Left lung (tissue), 4 donors: ENCODE measurements at regions not wholly inside any gene's neighbourhood (a gene's known extent, or its start where the extent isn't known, plus 50 kb on each side); places are given as distances from the start of the nearest gene placed in this dataset.

ENCODE experiments used
- ATAC-seq: fragments of 200-7000 bp; cut with Tn5 transposase; one replicate; pipeline ENCODE4 v1.9.1; 2020; ENCODE audit warnings: moderate library complexity
- DNase-seq, 4 donors: peaks; one replicate each; pipeline ENCODE4 v3.0.0-alpha.2; 2013 to 2020
- H3K27ac ChIP-seq, 2 donors: fragments of 200-600 bp; sonication (generic) in 1 of 2; one replicate each; pipeline versions ENCODE4 v1.5.0 to v1.8.0; 2020 to 2021
- H3K27me3 ChIP-seq, 2 donors: fragments of 200-600 bp; sonication (generic) in 1 of 2; one replicate each; pipeline versions ENCODE4 v1.5.0 to v1.8.0; 2020 to 2021
- H3K36me3 ChIP-seq, 2 donors: fragments of 200-600 bp; sonication (generic) in 1 of 2; one replicate each; pipeline versions ENCODE4 v1.5.0 to v1.8.0; 2020 to 2021
- H3K4me1 ChIP-seq, 2 donors: fragments of 200-600 bp; one replicate each; pipeline ENCODE4 v1.8.0; 2021
- H3K4me3 ChIP-seq, 2 donors: fragments of 200-600 bp; sonication (generic) in 1 of 2; one replicate each; pipeline versions ENCODE4 v1.5.0 to v1.8.0; 2020 to 2021; ENCODE audit warnings: mild to moderate bottlenecking in 1 of 2
- H3K9me3 ChIP-seq, 2 donors: fragments of 200-600 bp; sonication (generic) in 1 of 2; one replicate each; pipeline versions ENCODE4 v1.5.0 to v1.8.0; 2020 to 2021
- intact Hi-C, 2 donors: fragments of 100-400 bp; cut with DNase I; formaldehyde crosslinking; loops; one replicate each; pipeline versions ENCODE4 v1.11.2 to v1.14.2; 2022
- TF ChIP-seq, protein P1 (sequence below), 2 donors: fragments of 200-600 bp; sonication (generic) in 1 of 2; IDR thresholded peaks; one replicate each; pipeline versions ENCODE4 v1.5.0 to v1.8.0; 2021; ENCODE audit warnings: antibody characterized with exemption in 2 of 2
- donor health status: DM: no; HTN: yes; CAD: no.
- donor health status: DM: no; HTN: no; CAD: no.

DNA sequence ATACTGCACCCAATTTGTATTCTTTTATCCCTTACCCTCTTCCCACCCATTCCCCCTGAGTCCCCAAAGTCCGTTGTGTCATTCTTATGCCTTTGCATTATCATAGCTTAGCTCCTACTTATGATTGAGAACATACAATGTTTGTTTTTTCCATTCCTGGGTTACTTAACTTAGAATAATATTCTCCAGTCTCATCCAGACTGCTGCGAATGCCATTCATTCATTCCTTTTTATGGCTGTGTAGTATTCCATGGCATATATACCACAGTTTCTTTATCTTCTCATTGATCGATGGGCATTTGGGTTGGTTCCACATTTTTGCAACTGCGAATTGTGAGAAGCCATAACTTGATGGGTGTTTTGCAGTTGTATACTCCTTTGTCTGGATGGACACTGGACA is 62.8 kb downstream of the FHIP1A start:
- TF ChIP-seq, protein P1, sequence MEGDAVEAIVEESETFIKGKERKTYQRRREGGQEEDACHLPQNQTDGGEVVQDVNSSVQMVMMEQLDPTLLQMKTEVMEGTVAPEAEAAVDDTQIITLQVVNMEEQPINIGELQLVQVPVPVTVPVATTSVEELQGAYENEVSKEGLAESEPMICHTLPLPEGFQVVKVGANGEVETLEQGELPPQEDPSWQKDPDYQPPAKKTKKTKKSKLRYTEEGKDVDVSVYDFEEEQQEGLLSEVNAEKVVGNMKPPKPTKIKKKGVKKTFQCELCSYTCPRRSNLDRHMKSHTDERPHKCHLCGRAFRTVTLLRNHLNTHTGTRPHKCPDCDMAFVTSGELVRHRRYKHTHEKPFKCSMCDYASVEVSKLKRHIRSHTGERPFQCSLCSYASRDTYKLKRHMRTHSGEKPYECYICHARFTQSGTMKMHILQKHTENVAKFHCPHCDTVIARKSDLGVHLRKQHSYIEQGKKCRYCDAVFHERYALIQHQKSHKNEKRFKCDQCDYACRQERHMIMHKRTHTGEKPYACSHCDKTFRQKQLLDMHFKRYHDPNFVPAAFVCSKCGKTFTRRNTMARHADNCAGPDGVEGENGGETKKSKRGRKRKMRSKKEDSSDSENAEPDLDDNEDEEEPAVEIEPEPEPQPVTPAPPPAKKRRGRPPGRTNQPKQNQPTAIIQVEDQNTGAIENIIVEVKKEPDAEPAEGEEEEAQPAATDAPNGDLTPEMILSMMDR (IDR thresholded peaks at IDR 0.05) = no peak
- DNase-seq (no peak), ATAC-seq (no peak)
- Histone ChIP-seq H3K4me1 (no peaks in the 10 kb centered on the region), H3K9me3 (no peaks in the 10 kb centered on the region), H3K27ac (no peak overlapping the region), H3K36me3 (no peaks in the 10 kb centered on the region), H3K27me3 (no peaks in the 10 kb centered on the region), H3K4me3 (no peak overlapping the region)
- intact Hi-C loops = no loop called here

- H3K27me3 ChIP-seq = no peaks in the 10 kb centered on the region
- H3K27ac ChIP-seq = no peak overlapping the region
- H3K9me3 ChIP-seq = no peaks in the 10 kb centered on the region
- ATAC-seq (no peak), DNase-seq (no peak)
- H3K36me3 ChIP-seq = no peaks in the 10 kb centered on the region
- intact Hi-C loops = no loop called here
- TF ChIP-seq, protein P1 (IDR thresholded peaks at IDR 0.05) = no peak
- no peaks in the 10 kb centered on the region for H3K4me1 ChIP-seq
- no peak overlapping the region for H3K4me3 ChIP-seq
Measured at GRCh38 chr4:151472297-151472696, 63.3 kb downstream of the FHIP1A start.

GRCh38 chr4:151472711-151473110 is 63.7 kb downstream of the FHIP1A start:
- no peak for ATAC-seq
- DNase-seq = no peak
- Histone ChIP-seq H3K36me3 (no peaks in the 10 kb centered on the region), H3K27ac (no peak overlapping the region), H3K4me3 (no peak overlapping the region), H3K9me3 (no peaks in the 10 kb centered on the region), H3K27me3 (no peaks in the 10 kb centered on the region), H3K4me1 (no peaks in the 10 kb centered on the region)
- TF ChIP-seq, protein P1 (IDR thresholded peaks at IDR 0.05) = no peak
- intact Hi-C loops = no loop called here

GRCh38 chr4:151473521-151474097 is 64.6 kb downstream of the FHIP1A start:
- Histone ChIP-seq H3K4me1 (no peaks in the 10 kb centered on the region), H3K9me3 (no peaks in the 10 kb centered on the region), H3K27ac (no peak overlapping the region), H3K27me3 (no peaks in the 10 kb centered on the region), H3K4me3 (no peak overlapping the region), H3K36me3 (no peaks in the 10 kb centered on the region)
- DNase-seq (no peak), ATAC-seq (peak; percentile 16)
- TF ChIP-seq, protein P1 (IDR thresholded peaks at IDR 0.05) = no peak
- intact Hi-C loops = no loop called here

DNA sequence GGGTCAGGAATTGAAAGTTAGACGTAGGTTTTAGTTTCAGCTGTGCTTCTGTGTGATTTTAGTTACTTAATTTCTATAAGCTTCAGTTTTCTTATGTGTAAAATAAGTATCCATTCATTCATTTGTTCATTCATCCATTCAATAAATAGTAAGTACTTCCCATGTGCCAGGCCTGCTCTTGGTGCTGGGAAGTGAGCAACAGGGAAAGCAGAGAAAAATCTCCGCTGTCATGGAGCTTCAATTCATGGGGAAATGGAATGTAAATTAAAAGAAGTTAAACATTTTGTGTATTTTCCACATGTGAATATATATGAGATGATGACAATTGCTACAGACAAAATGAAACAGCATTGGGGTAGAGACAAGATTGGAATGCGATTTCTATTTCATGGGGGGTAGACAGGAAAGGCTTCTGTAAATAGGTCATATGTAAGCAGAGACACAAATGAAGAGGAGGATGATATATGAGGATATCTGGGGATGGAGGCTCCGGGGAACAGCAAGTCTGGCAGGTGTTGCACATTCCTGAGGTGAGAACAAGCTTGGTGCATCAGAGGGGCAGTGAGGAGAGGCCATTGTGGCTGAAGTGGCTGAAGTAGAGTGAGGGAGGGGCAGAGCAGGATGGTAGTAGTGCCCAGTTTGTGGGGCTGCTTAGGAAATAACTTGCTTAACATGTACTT is 66.2 kb downstream of the FHIP1A start:
- H3K4me1 ChIP-seq = no peaks in the 10 kb centered on the region
- no peak overlapping the region for H3K27ac ChIP-seq
- intact Hi-C loops = no loop called here
- H3K27me3 ChIP-seq = no peaks in the 10 kb centered on the region
- H3K36me3 ChIP-seq = no peaks in the 10 kb centered on the region
- TF ChIP-seq, protein P1 (IDR thresholded peaks at IDR 0.05) = no peak
- DNase-seq (peak in 1 of 4 donors; percentile 32), ATAC-seq (peak; percentile 70)
- H3K4me3 ChIP-seq = no peak overlapping the region
- H3K9me3 ChIP-seq = no peaks in the 10 kb centered on the region
